ENCODE measurements at regions not wholly inside any gene's neighbourhood (a gene's known extent, or its start where the extent isn't known, plus 50 kb on each side); places are given as distances from the start of the nearest gene placed in this dataset.
"Not testable (repeated sequence)": the region's sequence is repeated elsewhere in the genome, so short reads cannot be mapped to it uniquely, and the experiment has no call there.

DNA sequence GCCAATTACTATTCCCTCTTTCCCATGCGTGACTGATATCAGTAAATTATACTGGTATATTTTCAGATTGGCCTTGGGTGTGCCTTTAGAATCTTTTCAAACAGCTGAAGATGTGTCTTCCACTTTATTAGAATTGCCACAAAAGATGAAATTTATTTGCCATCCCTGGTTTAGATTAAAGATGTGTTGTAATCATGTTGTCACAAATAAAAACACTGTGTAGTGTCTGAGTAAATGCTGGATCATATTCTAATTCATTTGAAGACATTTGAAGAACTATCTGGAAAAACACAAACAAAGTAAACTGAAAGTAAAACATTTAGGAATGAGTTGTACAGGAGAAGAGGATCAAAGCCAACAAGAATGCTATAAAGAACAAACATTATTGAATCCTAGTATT is 339.7 kb upstream of the COL8A1 start:
- DNase-seq (ENCODE audit: low read depth) = no peak
- TF ChIP-seq, protein P1, sequence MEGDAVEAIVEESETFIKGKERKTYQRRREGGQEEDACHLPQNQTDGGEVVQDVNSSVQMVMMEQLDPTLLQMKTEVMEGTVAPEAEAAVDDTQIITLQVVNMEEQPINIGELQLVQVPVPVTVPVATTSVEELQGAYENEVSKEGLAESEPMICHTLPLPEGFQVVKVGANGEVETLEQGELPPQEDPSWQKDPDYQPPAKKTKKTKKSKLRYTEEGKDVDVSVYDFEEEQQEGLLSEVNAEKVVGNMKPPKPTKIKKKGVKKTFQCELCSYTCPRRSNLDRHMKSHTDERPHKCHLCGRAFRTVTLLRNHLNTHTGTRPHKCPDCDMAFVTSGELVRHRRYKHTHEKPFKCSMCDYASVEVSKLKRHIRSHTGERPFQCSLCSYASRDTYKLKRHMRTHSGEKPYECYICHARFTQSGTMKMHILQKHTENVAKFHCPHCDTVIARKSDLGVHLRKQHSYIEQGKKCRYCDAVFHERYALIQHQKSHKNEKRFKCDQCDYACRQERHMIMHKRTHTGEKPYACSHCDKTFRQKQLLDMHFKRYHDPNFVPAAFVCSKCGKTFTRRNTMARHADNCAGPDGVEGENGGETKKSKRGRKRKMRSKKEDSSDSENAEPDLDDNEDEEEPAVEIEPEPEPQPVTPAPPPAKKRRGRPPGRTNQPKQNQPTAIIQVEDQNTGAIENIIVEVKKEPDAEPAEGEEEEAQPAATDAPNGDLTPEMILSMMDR (IDR thresholded peaks at IDR 0.05; ENCODE audit: control insufficient read depth, extremely low read depth, insufficient read depth) = no peak
- H3K4me3 ChIP-seq (ENCODE audit: low read depth, low read length) = no peak overlapping the region

DNA sequence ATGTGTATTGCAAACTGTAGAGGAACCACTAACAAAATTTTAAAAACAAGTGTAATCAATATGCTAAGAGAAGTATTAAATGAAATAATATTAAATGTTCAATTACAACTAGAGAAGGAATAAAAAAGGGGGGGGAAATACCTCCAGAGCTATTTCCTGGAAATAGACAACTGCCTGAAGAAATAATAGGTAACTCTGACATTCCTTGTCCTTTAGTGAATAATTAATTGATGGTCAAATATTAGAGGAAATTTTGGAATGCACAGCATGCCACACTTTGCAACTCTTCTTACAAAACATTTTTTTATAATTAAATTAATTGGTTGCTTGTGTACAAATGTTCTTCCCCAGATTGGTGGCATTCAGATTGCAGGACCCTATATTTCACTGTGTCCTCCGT is 342.6 kb upstream of the COL8A1 start:
- H3K4me3 ChIP-seq (ENCODE audit: low read depth, low read length) = no peak overlapping the region
- TF ChIP-seq, protein P1 (IDR thresholded peaks at IDR 0.05; ENCODE audit: control insufficient read depth, extremely low read depth, insufficient read depth) = no peak
- DNase-seq (ENCODE audit: low read depth) = no peak

DNA sequence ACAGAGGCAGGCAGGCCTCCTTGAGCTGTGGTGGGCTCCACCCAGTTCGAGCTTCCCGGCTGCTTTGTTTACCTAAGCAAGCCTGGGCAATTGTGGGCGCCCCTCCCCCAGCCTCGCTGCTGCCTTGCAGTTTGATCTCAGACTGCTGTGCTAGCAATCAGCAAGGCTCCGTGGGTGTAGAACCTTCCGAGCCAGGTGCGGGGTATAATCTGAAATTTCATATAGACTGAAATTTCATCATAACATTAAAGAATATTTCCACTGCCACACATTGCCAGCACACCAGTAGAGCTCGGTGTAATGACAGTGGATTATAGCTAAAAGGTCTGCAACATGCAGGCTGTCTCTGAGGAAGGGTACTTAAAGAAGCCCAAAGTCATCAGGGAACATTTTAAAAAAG is 344.3 kb upstream of the COL8A1 start:
- not testable (repeated sequence) for DNase-seq (ENCODE audit: low read depth); H3K4me3 ChIP-seq (ENCODE audit: low read depth, low read length)

DNA sequence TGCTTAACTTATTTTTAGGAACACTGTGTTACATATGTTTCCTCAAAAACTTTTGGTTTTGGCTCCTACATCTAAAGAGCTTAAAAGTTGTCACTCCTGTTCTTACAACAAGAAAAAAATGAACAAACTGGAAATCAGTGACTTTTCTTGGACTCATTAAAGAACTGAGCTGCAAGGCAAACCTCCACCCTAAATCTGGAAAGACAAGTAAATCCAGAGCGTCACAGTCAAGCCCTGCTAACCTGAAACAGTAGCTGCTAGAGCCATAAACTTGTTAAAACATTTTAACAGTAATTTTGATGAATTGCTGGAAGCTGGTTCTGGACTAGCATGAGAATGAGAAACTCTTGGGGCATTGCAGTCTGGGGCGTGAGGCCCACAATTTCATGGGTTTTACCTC is 350.5 kb upstream of the COL8A1 start:
- H3K4me3 ChIP-seq (ENCODE audit: low read depth, low read length) = no peak overlapping the region
- DNase-seq (ENCODE audit: low read depth) = no peak
- TF ChIP-seq, protein P1 (IDR thresholded peaks at IDR 0.05; ENCODE audit: control insufficient read depth, extremely low read depth, insufficient read depth) = no peak

DNA sequence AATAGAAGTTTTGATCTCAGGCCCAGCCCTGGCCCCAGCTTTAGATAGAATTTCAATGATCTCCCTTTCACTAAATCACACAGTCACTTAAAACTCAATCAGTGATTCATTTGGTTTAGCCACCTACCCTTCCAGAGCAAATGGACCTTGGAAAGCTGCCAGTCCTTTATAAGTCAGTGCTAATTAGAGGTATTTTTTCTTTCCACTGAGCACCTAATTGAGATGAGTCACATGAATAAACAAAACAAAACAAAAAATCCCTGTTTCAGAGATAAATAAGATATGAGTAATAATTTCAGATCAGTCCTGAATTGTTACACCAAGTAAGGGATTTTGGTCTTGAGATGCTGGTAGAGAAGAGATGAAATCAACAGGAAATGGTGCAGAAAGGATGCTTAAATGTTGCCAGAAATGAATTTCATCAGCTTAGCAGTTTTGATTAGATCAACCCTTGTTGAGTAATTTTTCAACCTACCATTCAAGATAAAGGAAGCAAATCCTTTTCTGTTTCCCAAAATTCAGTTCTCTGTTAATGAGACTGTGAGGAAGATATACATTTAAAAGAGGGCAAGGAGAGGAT is 352.0 kb upstream of the COL8A1 start:
- no peak overlapping the region for H3K4me3 ChIP-seq (ENCODE audit: low read depth, low read length)
- no peak for DNase-seq (ENCODE audit: low read depth)
- TF ChIP-seq, protein P1 (IDR thresholded peaks at IDR 0.05; ENCODE audit: control insufficient read depth, extremely low read depth, insufficient read depth) = no peak

DNA sequence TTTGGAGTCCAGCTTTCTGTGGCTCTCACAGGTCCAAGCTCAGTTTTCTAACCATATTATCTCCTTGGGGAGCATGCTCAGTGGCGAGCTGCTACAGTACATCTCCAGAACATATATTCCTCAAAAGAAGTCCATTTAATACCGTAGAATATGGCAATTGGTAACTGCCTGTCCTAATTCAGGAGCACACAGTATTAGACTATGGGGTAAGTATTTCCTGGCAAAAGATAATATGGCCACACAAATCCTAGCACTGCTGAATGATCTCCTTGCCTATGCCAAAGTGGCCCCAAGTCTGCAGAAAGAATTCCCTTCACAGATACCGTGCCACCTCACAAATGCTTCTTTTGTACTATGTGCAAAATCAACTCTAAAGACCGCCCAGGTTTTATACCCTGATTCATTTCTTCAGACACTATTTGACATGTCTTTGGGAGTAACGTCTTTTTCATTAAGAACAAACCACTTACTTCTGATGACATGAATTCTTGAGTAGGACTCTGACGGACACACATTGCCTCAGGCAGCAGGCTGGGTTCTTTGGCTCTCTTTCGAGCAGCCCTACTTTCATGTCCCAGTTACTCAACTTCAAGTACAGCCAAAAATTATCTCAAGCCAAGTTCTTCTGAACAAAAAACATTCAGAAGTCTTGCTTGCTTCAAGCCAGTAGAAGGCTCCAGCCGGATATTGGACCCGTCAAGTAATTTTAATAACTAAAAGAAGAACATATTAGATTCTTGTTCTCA is 368.3 kb upstream of the DCBLD2 start:
- DNase-seq (ENCODE audit: low read depth) = no peak
- TF ChIP-seq, protein P1 (IDR thresholded peaks at IDR 0.05; ENCODE audit: control insufficient read depth, extremely low read depth, insufficient read depth) = no peak
- no peak overlapping the region for H3K4me3 ChIP-seq (ENCODE audit: low read depth, low read length)

DNA sequence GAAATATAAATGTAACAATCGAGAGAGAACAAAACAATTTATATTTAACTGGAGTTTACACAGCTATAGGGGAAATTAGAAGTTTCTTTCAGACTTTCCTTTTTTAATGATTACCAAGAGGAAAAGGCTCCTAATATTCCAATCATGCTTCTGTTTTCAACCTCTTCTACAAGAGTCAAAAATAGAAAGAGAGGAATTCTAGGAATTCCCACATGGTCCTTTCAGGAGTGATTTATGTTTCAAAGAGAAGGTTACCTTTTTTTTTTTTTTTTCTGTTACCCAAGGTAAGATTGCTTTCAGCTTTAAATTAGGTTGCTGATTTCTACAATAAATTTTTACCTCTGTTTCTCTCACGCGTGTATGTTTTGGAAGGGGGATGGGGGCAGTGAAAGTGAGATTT is 355.3 kb upstream of the DCBLD2 start:
- no peak overlapping the region for H3K4me3 ChIP-seq (ENCODE audit: low read depth, low read length)
- TF ChIP-seq, protein P1 (IDR thresholded peaks at IDR 0.05; ENCODE audit: control insufficient read depth, extremely low read depth, insufficient read depth) = no peak
- DNase-seq (ENCODE audit: low read depth) = no peak

All from LNCaP clone FGC (cell line).